KMS-11 (cell line): ENCODE measurements at regions not wholly inside any gene's neighbourhood (a gene's known extent, or its start where the extent isn't known, plus 50 kb on each side); places are given as distances from the start of the nearest gene placed in this dataset.

Source experiments
- H2AFZ ChIP-seq: fragments of 200-600 bp; sonication (generic); 2 replicates; pipeline ENCODE4 v1.6.1; 2016; ENCODE audit warnings: antibody characterized with exemption, mixed run types, low read depth
- H3K27ac ChIP-seq: fragments of 200-600 bp; sonication (generic); 2 replicates; pipeline ENCODE4 v1.6.1; 2016; ENCODE audit warnings: mild to moderate bottlenecking, mixed run types
- H3K27me3 ChIP-seq: fragments of 200-600 bp; sonication (generic); 2 replicates; pipeline ENCODE4 v1.6.1; 2017; ENCODE audit warnings: mild to moderate bottlenecking, low read depth, mixed run types, moderate library complexity; ENCODE audit not compliant: insufficient read depth
- H3K36me3 ChIP-seq: fragments of 200-600 bp; sonication (generic); 2 replicates; pipeline ENCODE4 v1.6.1; 2017; ENCODE audit warnings: mild to moderate bottlenecking, mixed run types; ENCODE audit not compliant: insufficient read depth
- H3K4me1 ChIP-seq: fragments of 200-600 bp; sonication (generic); 2 replicates; pipeline ENCODE4 v1.6.1; 2016; ENCODE audit warnings: mild to moderate bottlenecking, low read depth, mixed run types; ENCODE audit not compliant: poor library complexity, severe bottlenecking
- H3K4me2 ChIP-seq: fragments of 200-600 bp; sonication (generic); 2 replicates; pipeline ENCODE4 v1.7.0; 2016; ENCODE audit warnings: mild to moderate bottlenecking, mixed run types
- H3K4me3 ChIP-seq: fragments of 200-600 bp; sonication (generic); IDR thresholded peaks from 2 replicates; pipeline ENCODE4 v1.6.1; 2017; ENCODE audit warnings: low read depth, low read length, mixed read lengths; ENCODE audit not compliant: insufficient read depth
- H3K79me2 ChIP-seq: fragments of 200-600 bp; sonication (generic); 2 replicates; pipeline ENCODE4 v1.6.1; 2016; ENCODE audit warnings: low read depth, mixed run types; ENCODE audit not compliant: insufficient read depth
- H3K9ac ChIP-seq: fragments of 200-600 bp; sonication (generic); 2 replicates; pipeline ENCODE4 v1.6.1; 2016; ENCODE audit warnings: mild to moderate bottlenecking, mixed run types
- H4K20me1 ChIP-seq: fragments of 200-600 bp; sonication (generic); 2 replicates; pipeline ENCODE4 v1.6.1; 2016; ENCODE audit warnings: mild to moderate bottlenecking, mixed run types; ENCODE audit not compliant: insufficient read depth
- CTCF ChIP-seq: fragments of 200-600 bp; sonication (generic); conservative IDR thresholded peaks from 2 replicates; pipeline ENCODE4 v1.6.1; 2017; ENCODE audit warnings: low read depth, mild to moderate bottlenecking, antibody characterized with exemption, low read length, moderate library complexity, mixed read lengths

DNA sequence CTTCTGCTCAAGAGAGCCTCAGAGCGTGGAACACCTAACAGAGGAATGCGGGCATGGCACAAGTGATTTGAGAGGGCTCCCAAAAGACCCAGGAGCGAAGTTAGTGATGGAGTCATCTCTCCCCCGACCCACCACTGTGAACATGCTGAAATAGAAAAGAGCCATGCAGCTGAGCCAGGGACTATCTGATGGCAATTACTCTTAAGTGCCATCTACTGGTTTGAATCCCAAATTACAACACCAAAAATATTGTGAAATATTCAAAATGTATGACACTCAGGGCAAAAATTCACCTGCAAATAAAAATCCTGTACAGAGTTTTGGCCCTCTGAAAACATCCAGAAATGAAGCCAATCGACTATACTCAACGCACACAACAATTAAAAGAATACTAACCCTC is 2038.9 kb upstream of the ADGRL3 start:
- Histone ChIP-seq H3K27ac (no peak overlapping the region), H2AFZ (no peak overlapping the region), H4K20me1 (no peaks in the 10 kb centered on the region), H3K36me3 (no peaks in the 10 kb centered on the region), H3K9ac (no peak overlapping the region), H3K27me3 (no peaks in the 10 kb centered on the region), H3K79me2 (no peaks in the 10 kb centered on the region), H3K4me3 (no peak overlapping the region), H3K4me2 (no peak overlapping the region), H3K4me1 (no peaks in the 10 kb centered on the region)
- TF ChIP-seq CTCF, result no peak

GRCh38 chr4:59175617-59176016 is 2024.5 kb upstream of the ADGRL3 start:
- Histone ChIP-seq H3K79me2 (no peaks in the 10 kb centered on the region), H4K20me1 (no peaks in the 10 kb centered on the region), H3K9ac (no peak overlapping the region), H3K36me3 (no peaks in the 10 kb centered on the region), H2AFZ (no peak overlapping the region), H3K27ac (no peak overlapping the region), H3K4me1 (no peaks in the 10 kb centered on the region), H3K4me2 (no peak overlapping the region), H3K4me3 (no peak overlapping the region), H3K27me3 (no peaks in the 10 kb centered on the region)
- no peak for TF ChIP-seq CTCF

DNA sequence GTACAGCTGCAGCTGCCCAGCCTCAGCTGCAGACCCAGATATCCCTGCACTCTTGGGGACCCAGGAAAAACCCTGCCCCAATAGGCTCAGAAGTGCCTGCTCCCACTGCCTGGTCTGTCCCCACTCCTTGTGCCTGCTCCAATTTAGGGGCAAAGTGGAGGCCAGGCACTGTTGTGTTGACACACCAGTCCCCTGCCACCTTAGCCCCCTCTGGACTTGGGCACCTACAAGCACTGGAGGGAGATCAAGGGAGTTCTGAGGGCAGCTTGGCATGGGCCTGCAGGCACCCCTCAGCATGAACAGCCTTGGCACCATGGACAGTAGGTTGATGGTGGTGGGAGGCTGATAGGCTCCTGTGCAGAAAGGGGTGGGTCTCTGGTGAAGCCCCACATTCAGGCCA is 2020.8 kb upstream of the ADGRL3 start:
- Histone ChIP-seq H3K4me1 (no peaks in the 10 kb centered on the region), H3K4me2 (no peak overlapping the region), H4K20me1 (no peaks in the 10 kb centered on the region), H3K36me3 (no peaks in the 10 kb centered on the region), H3K27ac (no peak overlapping the region), H3K4me3 (no peak overlapping the region), H2AFZ (no peak overlapping the region), H3K27me3 (no peaks in the 10 kb centered on the region), H3K9ac (no peak overlapping the region), H3K79me2 (no peaks in the 10 kb centered on the region)
- no peak for TF ChIP-seq CTCF

GRCh38 chr4:59180161-59180560 is 2020.0 kb upstream of the ADGRL3 start:
- no peaks in the 10 kb centered on the region for H3K4me1 ChIP-seq
- H4K20me1 ChIP-seq, result no peaks in the 10 kb centered on the region
- no peaks in the 10 kb centered on the region for H3K79me2 ChIP-seq
- no peak overlapping the region for H3K4me3 ChIP-seq
- TF ChIP-seq CTCF, result no peak
- H3K9ac ChIP-seq, result no peak overlapping the region
- H2AFZ ChIP-seq, result no peak overlapping the region
- no peak overlapping the region for H3K27ac ChIP-seq
- H3K27me3 ChIP-seq, result no peaks in the 10 kb centered on the region
- H3K36me3 ChIP-seq, result no peaks in the 10 kb centered on the region
- H3K4me2 ChIP-seq, result no peak overlapping the region

DNA sequence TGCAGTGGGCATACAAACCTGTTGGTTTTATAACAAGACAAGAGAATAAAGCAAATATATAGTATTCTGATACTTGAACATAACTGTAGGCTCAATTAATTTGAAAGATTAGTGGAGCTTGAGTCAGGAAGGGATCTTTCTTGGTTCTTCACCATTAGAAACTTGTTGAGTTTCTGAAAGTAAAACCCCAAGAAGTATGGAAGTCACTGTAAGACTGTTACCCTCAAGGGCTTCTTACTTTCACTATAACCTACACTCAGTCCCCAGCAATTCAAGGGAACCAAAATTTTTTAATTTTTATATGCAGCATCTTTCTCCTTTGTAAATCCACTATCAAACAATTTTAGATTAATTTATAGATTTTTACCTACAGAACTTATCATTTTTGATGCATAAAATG is 2019.2 kb upstream of the ADGRL3 start:
- Histone ChIP-seq H3K79me2 (no peaks in the 10 kb centered on the region), H3K27me3 (no peaks in the 10 kb centered on the region), H3K4me3 (no peak overlapping the region), H3K4me2 (no peak overlapping the region), H3K27ac (no peak overlapping the region), H3K36me3 (no peaks in the 10 kb centered on the region), H4K20me1 (no peaks in the 10 kb centered on the region), H3K4me1 (no peaks in the 10 kb centered on the region), H2AFZ (no peak overlapping the region), H3K9ac (no peak overlapping the region)
- no peak for TF ChIP-seq CTCF
